AG04449 (cell line): ENCODE measurements at regions not wholly inside any gene's neighbourhood (a gene's known extent, or its start where the extent isn't known, plus 50 kb on each side); places are given as distances from the start of the nearest gene placed in this dataset.

Source experiments
- CTCF ChIA-PET: fragments of 350-600 bp; formaldehyde crosslinking; extraction: SDS; loops from one replicate; lab custom pipeline; 2021; ENCODE audit warnings: antibody characterized with exemption; lab: Yijun Ruan, JAX
- POLR2A ChIA-PET: fragments of 400-600, 350-600 bp; formaldehyde crosslinking; extraction: SDS; loops from one replicate; lab custom pipeline; 2020; ENCODE audit warnings: antibody characterized with exemption, inconsistent platforms; lab: Yijun Ruan, JAX
- DNase-seq: peaks from one replicate; pipeline ENCODE4 v3.0.0-alpha.2; 2010; ENCODE audit warnings: low read depth, low spot score
- H3K4me3 ChIP-seq: 2 replicates; pipeline ENCODE4 v1.5.1; 2011; ENCODE audit warnings: low read depth, mild to moderate bottlenecking, control low read depth, low read length
- TF ChIP-seq, protein P1 (sequence below): IDR thresholded peaks from one replicate; pipeline ENCODE4 v1.5.1; 2011; ENCODE audit warnings: mild to moderate bottlenecking, moderate library complexity, low read length, control low read depth, inconsistent platforms; ENCODE audit not compliant: insufficient read depth; ENCODE audit errors: missing control alignments

DNA sequence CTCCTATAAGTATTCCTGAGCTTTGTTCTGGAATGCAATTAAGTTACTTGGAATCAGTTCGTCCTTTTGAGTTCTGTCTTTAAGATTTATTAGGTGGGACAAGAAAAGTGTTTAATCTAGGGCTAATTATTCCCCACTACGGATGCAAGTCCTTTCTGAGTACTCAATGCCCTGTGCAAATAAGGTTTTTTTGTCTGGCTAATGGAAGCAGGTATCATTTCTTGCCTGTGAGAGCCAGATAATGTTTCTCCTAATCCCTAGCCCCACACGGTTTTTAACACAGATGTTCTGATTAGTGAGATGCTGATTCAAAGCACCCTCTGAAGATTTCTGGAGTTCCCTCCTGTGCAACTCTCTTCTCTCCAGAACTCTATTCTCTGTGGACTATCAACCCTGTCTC, 296.6 kb upstream of the PRICKLE1 start:
- H3K4me3 ChIP-seq = no peak overlapping the region
- TF ChIP-seq, protein P1, sequence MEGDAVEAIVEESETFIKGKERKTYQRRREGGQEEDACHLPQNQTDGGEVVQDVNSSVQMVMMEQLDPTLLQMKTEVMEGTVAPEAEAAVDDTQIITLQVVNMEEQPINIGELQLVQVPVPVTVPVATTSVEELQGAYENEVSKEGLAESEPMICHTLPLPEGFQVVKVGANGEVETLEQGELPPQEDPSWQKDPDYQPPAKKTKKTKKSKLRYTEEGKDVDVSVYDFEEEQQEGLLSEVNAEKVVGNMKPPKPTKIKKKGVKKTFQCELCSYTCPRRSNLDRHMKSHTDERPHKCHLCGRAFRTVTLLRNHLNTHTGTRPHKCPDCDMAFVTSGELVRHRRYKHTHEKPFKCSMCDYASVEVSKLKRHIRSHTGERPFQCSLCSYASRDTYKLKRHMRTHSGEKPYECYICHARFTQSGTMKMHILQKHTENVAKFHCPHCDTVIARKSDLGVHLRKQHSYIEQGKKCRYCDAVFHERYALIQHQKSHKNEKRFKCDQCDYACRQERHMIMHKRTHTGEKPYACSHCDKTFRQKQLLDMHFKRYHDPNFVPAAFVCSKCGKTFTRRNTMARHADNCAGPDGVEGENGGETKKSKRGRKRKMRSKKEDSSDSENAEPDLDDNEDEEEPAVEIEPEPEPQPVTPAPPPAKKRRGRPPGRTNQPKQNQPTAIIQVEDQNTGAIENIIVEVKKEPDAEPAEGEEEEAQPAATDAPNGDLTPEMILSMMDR = no peak
- ChIA-PET POLR2A (no interaction called here), CTCF (no interaction called here)
- DNase-seq = no peak

DNA sequence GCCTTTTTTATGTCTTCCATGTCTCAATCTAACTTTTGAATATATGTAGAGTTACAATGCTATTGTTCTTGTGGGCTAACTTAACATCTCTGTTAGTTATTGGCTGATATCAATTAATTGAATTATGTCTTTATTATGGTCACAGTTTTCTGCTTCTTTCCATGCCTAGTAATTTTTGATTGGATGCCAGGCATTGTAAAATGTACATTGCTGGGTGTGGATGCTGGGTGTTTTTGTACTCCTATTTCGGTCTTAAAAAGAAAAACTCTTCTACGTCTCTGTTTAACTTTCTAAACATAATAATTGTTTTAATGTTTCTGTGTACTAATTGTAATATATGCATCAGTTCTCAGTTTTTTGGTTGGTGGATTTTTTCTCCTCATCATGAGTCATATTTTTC, 296.1 kb upstream of the PRICKLE1 start:
- TF ChIP-seq, protein P1 = no peak
- no peak overlapping the region for H3K4me3 ChIP-seq
- CTCF ChIA-PET = no interaction called here
- POLR2A ChIA-PET = no interaction called here
- no peak for DNase-seq

DNA sequence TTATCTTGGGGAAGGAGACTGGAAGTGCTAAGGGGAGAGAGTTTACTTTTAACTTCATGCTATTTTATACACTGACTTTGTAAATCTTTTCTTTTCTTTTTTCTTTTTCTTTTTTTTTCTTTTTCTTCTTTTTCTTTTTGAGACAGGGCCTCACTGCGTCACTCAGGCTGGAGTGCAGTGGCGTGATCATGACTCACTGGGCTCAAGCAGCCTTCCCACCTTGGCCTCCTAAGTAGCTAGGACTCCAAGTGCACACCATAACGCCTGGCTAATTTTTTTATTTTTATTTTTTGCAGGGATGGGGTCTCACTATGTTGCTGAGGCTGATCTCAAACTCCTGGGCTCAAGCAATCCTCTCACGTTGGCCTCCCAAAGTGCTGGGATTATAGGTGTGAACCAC, 294.6 kb upstream of the PRICKLE1 start:
- no peak overlapping the region for H3K4me3 ChIP-seq
- TF ChIP-seq, protein P1 = no peak
- ChIA-PET POLR2A (no interaction called here), CTCF (no interaction called here)
- no peak for DNase-seq

GRCh38 chr12:42873401-42873800, 283.9 kb upstream of the PRICKLE1 start:
- ChIA-PET CTCF (interaction anchor here (0.9 kb wide), 1 partner anchor 10 kb away, joined by 3 read pairs; no protein-coding TSS in a partner anchor), POLR2A (no interaction called here)
- TF ChIP-seq, protein P1 = no peak
- H3K4me3 ChIP-seq = no peak overlapping the region
- no peak for DNase-seq

- no peak for DNase-seq
- ChIA-PET POLR2A (no interaction called here), CTCF (no interaction called here)
- H3K4me3 ChIP-seq = no peak overlapping the region
- TF ChIP-seq, protein P1 = no peak
Measured at GRCh38 chr12:42871816-42872215, 282.3 kb upstream of the PRICKLE1 start.

DNA sequence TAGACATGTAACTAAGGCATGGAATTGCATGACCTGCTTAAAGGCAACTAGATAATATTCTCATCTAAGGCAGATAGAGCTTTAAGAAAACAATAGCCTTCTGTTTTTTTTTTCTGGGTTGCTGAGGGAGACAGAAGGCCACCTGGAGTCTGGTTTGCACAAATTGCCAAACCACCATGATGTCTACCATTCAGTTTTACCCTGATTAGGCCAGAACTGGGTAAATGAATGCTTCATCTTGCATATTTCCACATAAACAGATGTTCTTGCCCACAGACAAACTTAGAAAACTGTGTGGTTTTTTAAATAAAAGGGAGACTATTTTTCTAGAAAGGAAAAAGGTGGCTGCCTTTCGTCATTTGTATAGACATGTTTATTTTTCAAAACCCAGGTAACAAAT, 278.7 kb upstream of the PRICKLE1 start:
- POLR2A ChIA-PET = no interaction called here
- CTCF ChIA-PET = interaction anchor here (1.7 to 2.0 kb wide), 2 partner anchors 10 to 13 kb away, joined by 4 to 5 read pairs; no protein-coding TSS in a partner anchor
- TF ChIP-seq, protein P1 = no peak
- DNase-seq = no peak
- no peak overlapping the region for H3K4me3 ChIP-seq
